8988T (cell line): ENCODE measurements at regions not wholly inside any gene's neighbourhood (a gene's known extent, or its start where the extent isn't known, plus 50 kb on each side); places are given as distances from the start of the nearest gene placed in this dataset.

ENCODE experiments used
- DNase-seq: peaks from one replicate; pipeline ENCODE4 v3.0.0; 2011

DNA sequence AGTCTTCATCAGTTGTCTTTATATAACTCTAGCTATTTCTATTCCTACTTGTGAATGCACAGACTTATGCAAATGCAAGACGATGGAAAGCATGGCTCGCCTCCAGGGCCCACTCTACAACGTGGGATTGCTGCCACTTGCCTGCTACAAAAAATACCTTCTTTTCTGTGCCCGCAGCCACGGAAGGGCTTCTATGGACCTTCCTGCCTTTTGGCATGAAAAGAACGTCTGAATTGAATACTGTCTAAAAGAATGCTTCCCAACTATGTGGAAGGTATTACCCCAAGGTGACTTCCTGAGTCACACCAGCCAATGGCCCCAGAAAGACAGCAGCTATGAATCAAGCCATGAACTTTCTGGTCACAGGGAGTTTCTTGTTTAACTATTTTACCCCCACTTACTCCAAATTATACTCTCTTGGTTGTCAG is 261.2 kb downstream of the HIVEP2 start:
- DNase-seq, result no peak

DNA sequence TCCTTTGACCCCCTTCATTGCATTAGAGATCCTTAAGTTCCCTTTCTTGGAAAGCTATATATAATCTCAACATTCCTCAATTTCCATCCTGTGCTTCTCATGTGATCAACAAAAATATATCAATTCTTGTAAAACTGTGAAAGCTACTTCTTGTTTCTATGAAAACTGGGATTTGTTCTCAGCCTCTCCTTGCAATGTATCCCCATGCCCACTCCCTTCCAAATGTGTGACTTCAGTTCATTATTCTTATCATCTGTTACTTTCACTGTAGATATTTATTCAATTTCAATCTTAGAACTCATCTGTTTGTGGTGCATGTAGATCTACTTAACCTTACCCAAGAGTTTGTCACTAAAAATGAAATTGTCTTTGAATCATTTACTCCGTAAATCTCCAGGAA is 260.6 kb downstream of the HIVEP2 start:
- no peak for DNase-seq

DNA sequence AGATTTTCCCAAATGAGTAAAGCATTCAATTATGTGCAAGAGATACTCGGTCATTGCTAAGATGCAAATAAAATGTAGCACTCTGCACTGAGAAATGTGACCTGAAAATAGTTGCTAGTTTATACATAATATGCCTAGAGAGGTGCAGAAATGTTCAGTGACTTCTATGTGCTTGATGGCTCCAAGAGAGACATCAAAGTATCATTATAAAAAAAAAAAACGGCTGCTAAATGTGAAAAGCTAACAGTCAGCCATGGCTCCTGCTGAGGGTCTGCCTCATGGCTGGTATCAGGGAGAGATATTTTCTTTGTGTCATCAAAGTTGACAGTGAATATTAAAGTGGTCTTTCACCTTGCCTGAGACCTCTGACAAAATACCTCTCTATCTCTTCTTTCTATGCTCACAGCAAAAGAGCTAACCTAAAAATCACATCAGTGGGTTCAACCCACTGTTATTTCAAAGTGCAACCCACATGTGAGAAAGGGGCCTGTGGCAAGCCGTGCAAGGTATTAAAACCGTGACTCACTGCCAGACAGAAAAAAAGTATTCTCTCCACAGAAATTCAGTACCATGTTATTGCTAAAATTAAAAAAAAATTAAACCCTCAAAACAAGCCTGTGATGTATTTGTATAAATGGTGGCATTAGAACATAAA is 259.0 kb downstream of the HIVEP2 start:
- DNase-seq, result no peak

DNA sequence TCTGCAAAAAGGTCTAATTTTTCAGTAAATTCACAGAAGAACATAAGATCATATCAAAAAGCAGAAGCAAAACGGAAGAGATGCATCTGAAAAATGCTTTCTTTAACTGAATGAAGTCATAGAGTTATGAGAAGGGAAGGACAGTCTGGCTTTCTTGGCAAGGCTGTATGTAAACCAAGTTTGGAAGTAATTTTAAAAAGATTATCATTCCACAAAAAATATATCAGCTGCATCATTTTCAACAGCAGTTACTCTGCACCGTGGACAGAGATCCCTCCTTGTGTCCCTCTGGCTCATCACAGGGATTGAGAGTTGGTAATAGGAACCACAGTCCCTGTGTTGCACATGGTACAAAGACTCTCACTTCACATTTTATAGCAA is 258.5 kb downstream of the HIVEP2 start:
- no peak for DNase-seq

DNA sequence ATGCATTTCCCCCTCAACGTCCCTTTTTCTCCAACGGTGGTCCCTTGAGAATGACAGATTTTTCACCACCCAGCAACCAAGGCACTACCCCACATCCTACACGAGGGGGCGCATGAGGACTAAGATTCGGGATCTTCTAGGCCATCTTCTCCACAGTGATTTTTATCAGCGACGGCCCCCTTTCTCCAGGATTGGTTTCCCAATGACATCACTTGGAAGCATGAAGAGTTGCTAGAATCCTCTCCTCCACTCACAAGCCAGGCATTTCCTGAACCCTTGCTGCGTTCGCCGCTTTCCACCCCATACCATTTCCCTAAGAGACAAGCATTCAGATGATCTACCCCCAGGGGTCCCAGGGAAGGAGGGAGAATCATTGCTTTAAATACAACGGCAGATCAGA is 252.0 kb downstream of the HIVEP2 start:
- DNase-seq, result no peak

DNA sequence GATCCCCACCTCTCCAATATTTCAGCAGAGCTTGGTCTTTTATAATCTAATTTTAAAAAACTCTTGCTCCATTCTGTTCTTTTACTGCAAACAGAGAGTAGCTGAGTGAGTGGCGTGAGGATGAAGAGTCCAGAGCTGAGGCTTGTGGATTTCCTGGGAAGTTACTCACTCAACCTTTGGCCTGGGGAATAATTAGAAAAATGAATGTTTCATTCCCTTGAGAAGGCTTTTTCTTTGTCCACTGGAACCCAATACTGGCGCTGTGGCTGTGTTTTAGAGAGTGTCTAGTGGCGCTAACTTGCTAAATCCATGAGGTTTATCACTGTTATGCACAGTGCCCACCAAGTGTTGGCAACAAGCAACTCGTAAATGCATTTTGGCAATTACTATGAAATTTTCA is 251.5 kb downstream of the HIVEP2 start:
- DNase-seq, result no peak

DNA sequence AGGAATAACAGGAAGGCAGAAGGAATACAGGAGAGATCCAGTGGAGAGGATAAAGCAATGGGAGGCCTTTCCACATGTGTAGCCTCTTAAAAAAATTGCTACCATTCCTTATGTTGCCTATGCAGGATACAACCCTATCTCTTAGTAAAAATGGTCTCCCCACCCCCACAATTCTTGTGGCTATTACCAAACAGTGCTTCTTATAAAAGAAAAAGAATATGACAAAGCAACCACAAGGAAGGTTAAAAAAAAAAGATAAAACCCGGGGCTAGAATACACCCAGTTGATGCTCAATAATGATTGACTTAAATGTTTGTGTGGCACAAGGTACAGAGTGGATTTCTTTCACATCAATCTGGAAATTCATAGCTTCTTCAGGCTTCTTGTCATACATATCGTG is 250.9 kb downstream of the HIVEP2 start:
- no peak for DNase-seq

DNA sequence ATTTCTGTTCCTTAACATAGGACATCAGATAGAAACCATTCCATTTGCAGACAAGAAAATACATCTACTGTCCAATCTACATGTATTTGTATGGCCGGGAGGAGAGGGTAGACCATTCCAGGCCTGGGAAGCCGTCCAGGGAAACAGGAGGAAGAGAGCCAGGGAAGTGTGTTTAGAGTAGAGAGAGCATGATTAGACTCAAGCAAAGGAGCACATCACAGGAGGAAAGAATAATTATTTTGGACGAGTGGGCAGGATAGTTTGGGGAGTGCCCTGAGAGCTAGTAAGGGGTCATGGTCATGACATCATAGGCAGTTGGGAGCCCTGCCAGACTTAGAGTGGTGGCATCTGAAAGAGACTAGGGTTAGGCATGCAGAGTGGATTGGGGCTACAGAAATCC is 250.0 kb downstream of the HIVEP2 start:
- no peak for DNase-seq

DNA sequence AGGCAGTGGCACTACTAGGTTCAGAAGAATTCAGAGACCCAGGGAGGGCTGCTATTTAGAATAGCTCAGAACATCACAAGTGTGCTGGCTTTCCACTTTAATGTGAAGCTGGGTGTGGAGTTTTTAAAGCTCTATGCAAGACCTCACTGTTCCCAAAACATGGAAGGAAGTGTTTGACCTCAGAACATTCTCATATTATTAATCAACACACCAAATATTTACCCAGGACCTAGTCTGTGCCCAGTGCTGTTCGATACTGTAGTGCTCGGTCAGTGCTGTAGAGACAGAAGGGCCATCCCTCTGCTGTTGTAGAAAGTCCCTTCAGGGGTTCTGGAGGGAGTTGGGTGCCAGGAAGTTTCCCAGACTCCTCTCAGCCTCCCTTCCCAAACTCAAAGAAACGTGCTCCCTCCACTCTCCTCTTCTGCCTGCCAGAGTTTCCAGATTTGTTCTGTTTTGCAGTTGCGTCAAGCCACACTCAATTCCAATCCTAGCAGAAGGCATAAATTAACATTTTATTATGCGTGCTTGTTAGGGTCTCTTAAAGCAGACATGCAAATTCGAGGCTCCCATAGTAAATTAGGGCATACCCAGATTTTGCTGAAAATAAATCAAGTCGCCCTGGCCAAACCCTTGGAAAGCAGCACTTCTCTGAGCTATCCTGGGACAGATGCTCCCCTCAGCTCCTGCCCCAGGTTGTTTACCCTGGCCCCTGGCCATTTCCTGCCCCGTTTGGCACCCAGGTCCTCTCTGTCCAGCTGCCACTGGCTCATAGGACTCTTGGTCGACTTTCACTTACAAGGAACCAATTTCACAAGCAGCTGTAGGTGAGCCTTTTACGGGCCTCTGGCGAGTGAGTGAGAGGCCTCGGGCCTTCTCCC is 248.6 kb downstream of the HIVEP2 start:
- DNase-seq, result no peak

DNA sequence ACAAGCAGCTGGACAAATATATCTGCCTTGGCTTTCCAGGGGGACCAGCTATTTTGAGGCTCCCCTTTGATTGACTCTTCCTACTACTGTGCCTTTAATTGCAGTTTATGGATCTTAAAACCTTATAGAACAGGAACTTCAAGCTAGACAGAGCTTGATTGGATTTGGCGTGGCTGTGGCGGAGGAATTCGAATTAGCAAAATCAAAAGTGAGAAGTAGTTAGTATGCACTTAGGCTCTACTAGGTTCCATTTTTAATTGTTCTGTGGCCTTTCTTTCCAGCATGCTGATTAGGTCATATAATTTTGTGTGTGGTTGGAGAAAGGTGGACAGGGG is 248.0 kb downstream of the HIVEP2 start:
- no peak for DNase-seq

DNA sequence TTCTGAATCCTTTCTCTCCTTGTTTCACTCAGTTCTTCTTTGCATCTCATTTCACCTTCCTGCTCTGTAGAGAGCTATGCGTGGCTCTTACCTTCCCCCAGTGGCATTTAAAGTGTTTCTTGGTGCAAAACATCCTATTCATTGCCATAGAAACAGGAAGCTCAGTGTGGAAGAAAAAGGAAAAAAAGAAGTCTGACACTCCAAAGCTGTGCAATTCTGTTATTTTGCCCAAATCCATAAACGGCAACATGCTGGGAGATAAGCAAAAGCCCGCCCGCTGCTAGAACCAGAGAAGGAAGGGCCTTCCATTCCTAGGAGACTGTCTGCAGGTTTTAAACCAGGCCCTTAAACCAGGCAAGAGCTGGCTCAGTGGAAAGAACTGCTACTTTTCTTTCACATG is 247.1 kb downstream of the HIVEP2 start:
- no peak for DNase-seq

DNA sequence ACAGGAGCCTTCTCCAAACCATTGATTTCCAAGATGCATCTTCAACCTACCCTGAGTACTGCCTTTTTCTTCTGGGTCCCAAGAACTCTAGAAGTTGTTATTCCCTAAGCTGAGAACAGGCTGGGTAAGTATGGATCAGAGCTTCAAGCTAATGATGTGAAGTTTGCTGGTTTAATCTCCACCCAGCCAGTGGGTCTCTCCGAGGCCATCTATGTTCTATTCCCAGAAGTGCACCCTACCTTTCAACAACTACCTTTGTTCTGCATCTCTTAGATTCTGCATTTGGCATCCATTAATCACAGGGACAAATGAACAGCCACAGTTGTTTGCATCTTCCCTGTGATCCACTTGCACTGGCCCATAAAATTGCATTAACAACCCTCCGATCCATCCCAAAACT is 246.2 kb downstream of the HIVEP2 start:
- no peak for DNase-seq

DNA sequence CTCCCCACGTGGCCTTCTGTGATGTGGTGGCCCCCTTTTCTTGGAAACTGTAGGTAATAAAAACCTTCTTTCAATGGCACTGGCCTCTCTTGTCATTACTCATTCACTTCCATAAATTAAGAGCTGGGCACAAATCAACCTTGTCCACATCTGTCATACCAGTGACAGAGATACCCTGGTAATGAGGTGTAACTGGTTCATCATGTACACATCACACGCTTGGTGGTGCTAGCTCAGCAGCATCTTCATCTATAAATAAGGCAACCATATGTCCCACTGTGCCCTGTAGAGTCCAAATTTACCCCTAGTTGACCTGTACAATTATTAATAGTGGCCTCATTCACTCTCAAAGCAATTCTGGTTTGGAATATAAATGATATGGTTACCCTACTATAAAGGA is 245.6 kb downstream of the HIVEP2 start:
- no peak for DNase-seq

DNA sequence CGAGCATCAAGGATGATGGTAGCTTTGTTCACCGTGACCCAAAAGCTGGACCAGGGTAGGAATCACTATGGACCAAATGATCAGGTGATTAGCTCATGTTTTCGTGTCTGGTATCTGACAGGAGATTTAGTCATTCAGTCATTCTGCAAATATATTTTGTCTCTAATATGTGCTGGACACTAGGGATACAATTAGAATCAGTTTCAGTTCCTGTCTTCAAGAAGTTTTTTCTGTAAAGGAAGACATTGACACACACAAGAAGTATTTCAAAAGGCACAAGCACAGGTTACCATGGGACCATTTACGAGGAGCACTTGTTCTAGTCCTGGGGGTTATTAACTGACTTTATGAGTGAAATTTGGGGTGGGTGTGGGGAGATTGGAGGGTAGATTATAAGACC is 244.9 kb downstream of the HIVEP2 start:
- no peak for DNase-seq

DNA sequence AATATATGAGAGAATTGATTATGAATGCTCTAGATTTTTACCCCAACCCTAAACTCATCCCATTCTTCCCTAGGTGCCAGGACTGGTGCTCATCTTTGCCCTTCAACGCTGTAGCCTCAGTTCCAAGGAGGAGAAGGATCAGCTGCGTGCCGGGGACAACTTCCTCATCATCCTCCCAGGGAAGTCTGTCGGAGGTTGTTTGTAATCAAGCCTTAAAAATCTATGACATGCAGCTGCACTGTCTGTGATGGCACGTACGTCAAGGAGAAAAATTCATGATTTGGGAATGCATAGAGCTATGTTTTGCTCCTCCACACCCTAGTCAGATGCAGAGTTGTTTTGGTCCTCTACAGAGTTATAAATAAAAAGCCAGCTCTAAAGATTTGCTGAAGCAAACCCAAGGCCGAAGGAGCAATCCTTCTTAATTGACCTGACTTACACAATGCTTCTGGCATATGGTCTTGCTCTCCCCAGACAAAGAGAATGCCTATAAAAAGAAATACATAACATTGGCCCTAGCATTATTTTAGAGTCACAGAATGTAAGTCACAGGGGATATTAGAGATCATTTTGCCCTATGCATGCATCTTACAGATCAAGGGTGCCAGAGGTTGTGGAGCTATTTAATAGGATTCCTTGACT is 244.2 kb downstream of the HIVEP2 start:
- no peak for DNase-seq
